NCI-H2081 (cell line): ENCODE measurements at regions not wholly inside any gene's neighbourhood (a gene's known extent, or its start where the extent isn't known, plus 50 kb on each side); places are given as distances from the start of the nearest gene placed in this dataset.
A peak's percentile ranks its signal among the peaks of the same experiment; 100 is the strongest.
"Not testable (repeated sequence)": the region's sequence is repeated elsewhere in the genome, so short reads cannot be mapped to it uniquely, and the experiment has no call there.

ENCODE experiments used
- DNase-seq, 2 experiments: peaks; one replicate each; lab custom pipeline; 2025; lab: John Stamatoyannopoulos, UW

GRCh38 chr7:77484785-77485184, 52.3 kb upstream of the PTPN12 start:
- DNase-seq: no peak

GRCh38 chr7:77482015-77482414, 55.1 kb upstream of the PTPN12 start:
- no peak for DNase-seq

GRCh38 chr7:77481615-77482014, 55.5 kb upstream of the PTPN12 start:
- DNase-seq: no peak

- not testable (repeated sequence) for DNase-seq
These were observed 56.9 kb upstream of the PTPN12 start for GRCh38 chr7:77480102-77480627.

GRCh38 chr7:77479536-77480088, 57.5 kb upstream of the PTPN12 start:
- DNase-seq: no peak

GRCh38 chr7:77476871-77477270, 60.2 kb upstream of the PTPN12 start:
- DNase-seq: no peak

GRCh38 chr7:77475181-77475580, 59.0 kb upstream of the GSAP start:
- no peak for DNase-seq

- DNase-seq: no peak
These were observed 58.6 kb upstream of the GSAP start for GRCh38 chr7:77474756-77475155.

- DNase-seq: peak in 1 of 2 experiments; percentile 39
These were observed 57.3 kb upstream of the GSAP start for GRCh38 chr7:77473229-77474005.

- DNase-seq: no peak
These were observed 53.8 kb upstream of the GSAP start for GRCh38 chr7:77469927-77470326.

GRCh38 chr7:77467408-77467807, 51.3 kb upstream of the GSAP start:
- no peak for DNase-seq

- DNase-seq: no peak
These were observed 50.3 kb upstream of the GSAP start for GRCh38 chr7:77466450-77466849.
